Ascending aorta (tissue), 2 donors: ENCODE measurements at regions not wholly inside any gene's neighbourhood (a gene's known extent, or its start where the extent isn't known, plus 50 kb on each side); places are given as distances from the start of the nearest gene placed in this dataset.

Experiments
- DNase-seq, 2 donors: peaks; one replicate each; pipeline ENCODE4 v3.0.0-alpha.2; 2019; ENCODE audit warnings: low spot score in 2 of 2
- H3K27ac ChIP-seq, 2 donors: fragments of 200-600 bp; sonication (generic); one replicate each; pipeline ENCODE4 v1.5.1; 2016 to 2017; ENCODE audit warnings: mild to moderate bottlenecking in 1 of 2
- H3K27me3 ChIP-seq: fragments of 200-600 bp; sonication (generic); one replicate; pipeline ENCODE4 v1.5.1; 2017
- H3K36me3 ChIP-seq, 2 donors: fragments of 200-600 bp; sonication (generic); one replicate each; pipeline ENCODE4 v1.5.1; 2016
- H3K4me1 ChIP-seq, 2 donors: fragments of 200-600 bp; sonication (generic); one replicate each; pipeline ENCODE4 v1.5.1; 2016 to 2017; ENCODE audit warnings: mild to moderate bottlenecking in 1 of 2
- H3K4me3 ChIP-seq, 2 donors: fragments of 200-600 bp; sonication (generic); one replicate each; pipeline ENCODE4 v1.5.1; 2016 to 2017; ENCODE audit warnings: mild to moderate bottlenecking in 1 of 2
- H3K9me3 ChIP-seq, 2 donors: fragments of 200-600 bp; sonication (generic); one replicate each; pipeline ENCODE4 v1.5.1; 2016
- intact Hi-C: fragments of 100-400 bp; cut with DNase I; formaldehyde crosslinking; loops from one replicate; pipeline ENCODE4 v1.15.1; 2023
- TF ChIP-seq, protein P1 (sequence below), 3 experiments: fragments of 200-600 bp in 2 of 3; fragments of 450-650 bp in 1 of 3; sonication (generic) in 2 of 3; IDR thresholded peaks; one replicate each; pipeline ENCODE4 v1.5.1; 2016 to 2019; ENCODE audit warnings: antibody characterized with exemption in 3 of 3, mild to moderate bottlenecking in 1 of 3, moderate library complexity in 1 of 3

DNA sequence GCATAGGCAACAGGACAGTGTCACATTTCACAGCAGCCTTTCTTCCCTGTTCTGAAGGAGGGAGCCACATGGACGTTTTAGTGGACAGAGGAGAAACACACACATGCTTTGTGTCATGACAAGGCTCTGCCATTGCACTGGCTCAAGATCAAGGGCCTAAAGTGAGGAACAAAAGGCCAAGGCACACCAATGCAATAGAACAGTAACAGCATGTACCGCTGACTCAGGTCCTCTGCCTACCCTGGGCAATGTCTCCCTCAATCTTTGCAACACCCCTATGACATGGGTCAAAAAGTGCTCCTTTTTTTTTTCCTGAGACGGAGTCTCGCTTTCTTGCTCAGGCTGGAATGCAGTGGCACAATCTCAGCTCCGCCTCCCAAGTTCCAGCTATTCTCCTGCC lies 57.8 kb upstream of the SDK1 start:
- peak overlapping the region; percentile 14 to 74 for H3K27ac ChIP-seq
- no peaks in the 10 kb centered on the region for H3K36me3 ChIP-seq
- no peak overlapping the region for H3K4me3 ChIP-seq
- intact Hi-C loops, result no loop called here
- TF ChIP-seq, protein P1, sequence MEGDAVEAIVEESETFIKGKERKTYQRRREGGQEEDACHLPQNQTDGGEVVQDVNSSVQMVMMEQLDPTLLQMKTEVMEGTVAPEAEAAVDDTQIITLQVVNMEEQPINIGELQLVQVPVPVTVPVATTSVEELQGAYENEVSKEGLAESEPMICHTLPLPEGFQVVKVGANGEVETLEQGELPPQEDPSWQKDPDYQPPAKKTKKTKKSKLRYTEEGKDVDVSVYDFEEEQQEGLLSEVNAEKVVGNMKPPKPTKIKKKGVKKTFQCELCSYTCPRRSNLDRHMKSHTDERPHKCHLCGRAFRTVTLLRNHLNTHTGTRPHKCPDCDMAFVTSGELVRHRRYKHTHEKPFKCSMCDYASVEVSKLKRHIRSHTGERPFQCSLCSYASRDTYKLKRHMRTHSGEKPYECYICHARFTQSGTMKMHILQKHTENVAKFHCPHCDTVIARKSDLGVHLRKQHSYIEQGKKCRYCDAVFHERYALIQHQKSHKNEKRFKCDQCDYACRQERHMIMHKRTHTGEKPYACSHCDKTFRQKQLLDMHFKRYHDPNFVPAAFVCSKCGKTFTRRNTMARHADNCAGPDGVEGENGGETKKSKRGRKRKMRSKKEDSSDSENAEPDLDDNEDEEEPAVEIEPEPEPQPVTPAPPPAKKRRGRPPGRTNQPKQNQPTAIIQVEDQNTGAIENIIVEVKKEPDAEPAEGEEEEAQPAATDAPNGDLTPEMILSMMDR (IDR thresholded peaks at IDR 0.05), result no peak
- peaks cover 0 to 19% of the 10 kb centered on the region in 2 donors for H3K4me1 ChIP-seq
- DNase-seq, result no peak
- H3K27me3 ChIP-seq, result no peaks in the 10 kb centered on the region
- H3K9me3 ChIP-seq, result peaks cover 7 to 10% of the 10 kb centered on the region in 2 donors

DNA sequence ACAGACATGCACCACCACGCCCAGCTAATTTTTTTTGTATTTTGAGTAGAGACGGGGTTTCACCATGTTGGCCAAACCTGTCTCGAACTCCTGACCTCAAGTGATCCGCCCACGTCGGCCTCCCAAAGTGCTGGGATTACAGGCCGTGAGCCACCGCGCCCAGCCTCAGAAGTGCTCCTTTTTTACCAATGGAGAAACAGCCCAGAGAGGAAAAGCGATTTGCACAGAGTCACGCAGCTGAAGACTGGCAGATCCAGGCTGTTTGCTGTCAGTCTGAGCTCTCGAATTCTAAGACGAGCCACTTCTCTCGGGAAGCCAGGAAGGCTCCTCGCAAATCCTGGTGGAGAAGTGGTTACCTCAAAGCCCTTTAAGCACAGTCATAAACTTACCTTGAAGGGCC lies 57.4 kb upstream of the SDK1 start:
- Histone ChIP-seq H3K27me3 (no peaks in the 10 kb centered on the region), H3K36me3 (no peaks in the 10 kb centered on the region), H3K27ac (peak overlapping the region; percentile 74 to 77), H3K4me3 (no peak overlapping the region), H3K9me3 (peaks cover 7 to 10% of the 10 kb centered on the region in 2 donors), H3K4me1 (peaks cover 0 to 19% of the 10 kb centered on the region in 2 donors)
- intact Hi-C loops, result loop anchor here (2.0 kb wide), 1 partner anchor 25 kb away; no protein-coding TSS in a partner anchor
- DNase-seq, result no peak
- TF ChIP-seq, protein P1 (IDR thresholded peaks at IDR 0.05), result no peak

DNA sequence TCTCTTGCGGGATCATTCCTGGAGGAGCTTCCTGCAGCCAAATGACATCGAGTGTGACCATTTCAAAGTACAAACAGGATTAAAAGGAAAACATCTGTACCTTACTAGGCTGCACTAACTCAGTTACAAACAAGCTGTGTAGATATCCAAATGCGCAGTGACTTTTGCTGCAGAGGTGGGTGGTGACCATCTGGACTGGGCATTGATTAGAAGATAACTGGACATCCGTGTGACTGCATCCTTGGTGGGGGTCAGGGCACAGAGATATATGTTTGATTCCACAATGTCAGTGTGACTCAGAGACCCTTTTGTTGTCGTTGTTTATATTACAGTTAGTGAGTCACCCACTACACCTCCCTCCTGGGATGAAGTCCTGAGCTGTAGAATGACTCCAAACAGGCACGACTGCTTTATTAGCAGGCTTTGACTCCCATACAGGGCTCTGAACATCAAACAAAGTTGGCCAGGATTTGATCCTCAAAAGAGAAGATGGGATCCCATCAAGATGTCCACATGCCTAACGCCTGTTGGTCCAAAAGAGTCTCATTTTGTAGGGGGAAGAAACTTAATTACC lies 56.7 kb upstream of the SDK1 start:
- Histone ChIP-seq H3K4me3 (peak overlapping the region in 1 of 2 donors; percentile 2), H3K4me1 (peaks cover 0 to 19% of the 10 kb centered on the region in 2 donors), H3K36me3 (no peaks in the 10 kb centered on the region), H3K27ac (peak overlapping the region; percentile 74 to 77), H3K9me3 (peaks cover 7 to 10% of the 10 kb centered on the region in 2 donors), H3K27me3 (no peaks in the 10 kb centered on the region)
- intact Hi-C loops, result loop anchor here (2.0 kb wide), 1 partner anchor 26 kb away; no protein-coding TSS in a partner anchor
- TF ChIP-seq, protein P1 (IDR thresholded peaks at IDR 0.05), result no peak
- no peak for DNase-seq

DNA sequence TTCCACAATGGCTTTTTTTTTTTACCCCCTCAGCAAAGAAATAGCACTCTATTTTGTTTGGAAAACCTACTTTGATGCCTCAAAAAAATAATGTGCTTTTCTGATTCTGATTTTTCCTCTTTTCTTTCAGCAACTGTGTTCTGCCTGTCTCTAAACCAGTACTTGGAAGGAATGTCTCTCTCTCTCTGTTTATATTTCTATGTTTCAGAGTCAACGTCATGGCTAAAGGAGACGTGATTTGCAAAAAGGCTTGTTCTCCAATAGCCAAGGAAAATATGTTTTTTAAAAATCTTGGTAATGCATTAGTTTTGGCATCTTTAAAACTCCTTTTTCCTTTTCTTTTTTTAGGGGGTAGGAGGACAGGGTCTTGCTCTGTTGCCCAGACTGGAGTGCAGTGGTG lies 56.0 kb upstream of the SDK1 start:
- DNase-seq, result no peak
- intact Hi-C loops, result loop anchor here (2.0 kb wide), 1 partner anchor 26 kb away; no protein-coding TSS in a partner anchor
- H3K27ac ChIP-seq, result peak overlapping the region; percentile 74 to 77
- TF ChIP-seq, protein P1 (IDR thresholded peaks at IDR 0.05), result no peak
- H3K9me3 ChIP-seq, result peaks cover 7 to 10% of the 10 kb centered on the region in 2 donors
- H3K27me3 ChIP-seq, result no peaks in the 10 kb centered on the region
- H3K4me1 ChIP-seq, result peaks cover 0 to 19% of the 10 kb centered on the region in 2 donors
- peak overlapping the region in 1 of 2 donors; percentile 2 for H3K4me3 ChIP-seq
- H3K36me3 ChIP-seq, result no peaks in the 10 kb centered on the region

DNA sequence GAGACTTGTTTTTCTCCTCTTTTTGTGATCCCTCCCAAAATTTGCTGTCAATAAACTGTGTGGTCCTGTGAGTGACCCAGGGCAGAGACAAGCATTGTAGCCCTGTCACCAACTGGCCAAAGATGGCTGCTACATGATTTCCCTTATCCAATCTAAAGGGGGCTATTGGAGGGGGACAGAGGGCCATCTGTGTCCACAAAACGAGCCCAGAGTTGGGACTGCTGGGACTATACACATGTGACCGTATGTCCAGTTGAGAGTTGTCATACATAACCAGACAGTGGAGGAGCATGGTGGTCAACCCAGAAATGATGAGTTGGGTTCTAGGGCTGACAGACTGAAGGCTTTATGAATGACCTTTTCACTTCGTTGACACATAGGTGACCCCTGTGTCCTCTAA lies 55.3 kb upstream of the SDK1 start:
- Histone ChIP-seq H3K27me3 (no peaks in the 10 kb centered on the region), H3K9me3 (peaks cover 7 to 10% of the 10 kb centered on the region in 2 donors), H3K4me1 (peaks cover 0 to 19% of the 10 kb centered on the region in 2 donors), H3K27ac (peak overlapping the region; percentile 74 to 77), H3K4me3 (no peak overlapping the region), H3K36me3 (no peaks in the 10 kb centered on the region)
- no peak for DNase-seq
- TF ChIP-seq, protein P1 (IDR thresholded peaks at IDR 0.05), result no peak
- intact Hi-C loops, result loop anchor here (2.0 kb wide), 1 partner anchor 27 kb away; no protein-coding TSS in a partner anchor
